T-cell (primary cell): ENCODE measurements at regions not wholly inside any gene's neighbourhood (a gene's known extent, or its start where the extent isn't known, plus 50 kb on each side); places are given as distances from the start of the nearest gene placed in this dataset.

Source experiments
- ATAC-seq, 4 experiments: fragments of 200-7000 bp in 3 of 4; fragments of 150-1000 bp in 1 of 4; cut with Tn5 transposase; replicated peaks in 1 of 4; 1 replicate in 3 of 4; 2 replicates in 1 of 4; pipeline ENCODE4 v1.10.0; 2021; ENCODE audit warnings: moderate library complexity in 3 of 4, mild to moderate bottlenecking in 2 of 4, moderate number of reproducible peaks in 1 of 4
- CTCF ChIA-PET, 2 donors: fragments of 300-600 bp; sonication (Branson Sonifier 250); formaldehyde crosslinking; loops; one replicate each; lab custom pipeline; 2022; ENCODE audit warnings: antibody characterized with exemption in 2 of 2; lab: Charles Lee
- POLR2A ChIA-PET, 2 donors: fragments of 300-600 bp; sonication (Branson Sonifier 250); formaldehyde crosslinking; loops; one replicate each; lab custom pipeline; 2022; ENCODE audit warnings: antibody characterized with exemption in 2 of 2; lab: Charles Lee
- DNase-seq, 35 experiments: peaks; one replicate each; pipeline versions ENCODE4 v3.0.0 to v3.0.0-alpha.2; 2013 to 2023
- H3K27ac ChIP-seq: one replicate; pipeline ENCODE4 v1.5.1; 2013; ENCODE audit warnings: low read length
- H3K27me3 ChIP-seq, 2 experiments: replicated peaks in 1 of 2; 1 replicate in 1 of 2; 2 replicates in 1 of 2; pipeline versions ENCODE4 v1.6.1 to v1.7.0; 2013; ENCODE audit warnings: low read length in 1 of 2, mixed read lengths in 1 of 2; ENCODE audit not compliant: control insufficient read depth in 2 of 2, insufficient read depth in 2 of 2; ENCODE audit errors: extremely low read depth in 1 of 2
- H3K36me3 ChIP-seq, 2 donors: 1 replicate in 1 of 2; 2 replicates in 1 of 2; pipeline versions ENCODE4 v1.6.1 to v1.7.0; 2013; ENCODE audit warnings: low read length in 1 of 2; ENCODE audit not compliant: control insufficient read depth in 2 of 2, insufficient read depth in 1 of 2; ENCODE audit errors: extremely low read depth in 1 of 2
- H3K4me1 ChIP-seq, 2 experiments: 1 replicate in 1 of 2; 2 replicates in 1 of 2; pipeline versions ENCODE4 v1.6.1 to v1.7.0; 2013; ENCODE audit warnings: low read length in 2 of 2, mixed read lengths in 1 of 2; ENCODE audit not compliant: insufficient read depth in 2 of 2, control insufficient read depth in 1 of 2; ENCODE audit errors: extremely low read depth in 1 of 2
- H3K4me3 ChIP-seq, 2 donors: 1 replicate in 1 of 2; 2 replicates in 1 of 2; pipeline versions ENCODE4 v1.5.1 to v1.7.0; 2013; ENCODE audit warnings: mild to moderate bottlenecking in 2 of 2, low read length in 1 of 2, moderate library complexity in 1 of 2; ENCODE audit not compliant: control insufficient read depth in 1 of 2; ENCODE audit errors: extremely low read depth in 1 of 2
- H3K9me3 ChIP-seq: 2 replicates; pipeline ENCODE4 v1.7.0; 2013
- H3K27ac Mint-ChIP-seq, 2 donors: one replicate each; pipeline ENCODE4 v1.8.0; 2020 to 2021; ENCODE audit warnings: mild to moderate bottlenecking in 2 of 2, mixed read lengths in 2 of 2
- H3K27me3 Mint-ChIP-seq, 2 donors: one replicate each; pipeline ENCODE4 v1.8.0; 2021 to 2022; ENCODE audit warnings: mixed read lengths in 2 of 2
- H3K36me3 Mint-ChIP-seq: one replicate; pipeline ENCODE4 v1.8.0; 2021; ENCODE audit warnings: mixed read lengths
- H3K4me1 Mint-ChIP-seq, 3 donors: one replicate each; pipeline ENCODE4 v1.8.0; 2020 to 2022; ENCODE audit warnings: mixed read lengths in 3 of 3, mild to moderate bottlenecking in 1 of 3
- H3K4me3 Mint-ChIP-seq, 3 donors: one replicate each; pipeline ENCODE4 v1.8.0; 2020 to 2022; ENCODE audit warnings: mild to moderate bottlenecking in 3 of 3, mixed read lengths in 3 of 3, moderate library complexity in 3 of 3
- H3K9me3 Mint-ChIP-seq, 3 donors: one replicate each; pipeline ENCODE4 v1.8.0; 2020 to 2022; ENCODE audit warnings: mixed read lengths in 3 of 3
- WGBS: methylation state at CpG from one replicate; pipeline ENCODE4 v1.1.5; 2013; ENCODE audit warnings: missing lambda C conversion rate; ENCODE audit not compliant: insufficient coverage; 5-methylcytosine and 5-hydroxymethylcytosine counted together

DNA sequence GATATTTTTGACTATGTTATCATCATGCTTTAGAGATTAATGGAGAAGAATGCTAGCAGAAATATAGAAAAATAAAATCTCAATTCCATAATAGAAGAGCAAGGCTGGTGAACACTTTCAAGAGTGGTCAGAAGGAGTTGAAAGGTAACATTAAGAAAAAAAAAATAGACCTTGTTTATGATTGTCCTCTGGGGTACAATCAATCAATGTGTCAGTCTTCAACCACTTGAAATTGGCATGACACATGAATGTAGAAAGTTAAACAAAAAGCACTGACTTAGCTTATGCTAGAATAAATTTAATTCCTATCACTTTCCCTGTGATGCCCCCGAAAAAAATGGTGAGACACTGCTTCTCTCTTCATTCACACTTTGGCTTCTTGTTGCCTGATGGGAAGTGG is 750.3 kb upstream of the ADGRL2 start:
- H3K27ac ChIP-seq: no peak overlapping the region
- H3K27me3 ChIP-seq: no peaks in the 10 kb centered on the region
- no peaks in the 10 kb centered on the region for H3K9me3 ChIP-seq
- ATAC-seq (no peak), DNase-seq (no peak)
- H3K27me3 Mint-ChIP-seq: no peaks in the 10 kb centered on the region
- H3K4me1 Mint-ChIP-seq: no peaks in the 10 kb centered on the region
- no peaks in the 10 kb centered on the region for H3K36me3 ChIP-seq
- H3K4me3 ChIP-seq: no peak overlapping the region
- no peaks in the 10 kb centered on the region for H3K36me3 Mint-ChIP-seq
- WGBS: no CpG with 5 or more reads among the region's 1 CpG
- no peak overlapping the region for H3K27ac Mint-ChIP-seq
- peaks cover 4 to 6% (median 5%) of the 10 kb centered on the region in 3 donors for H3K9me3 Mint-ChIP-seq
- no peaks in the 10 kb centered on the region for H3K4me1 ChIP-seq
- CTCF ChIA-PET: no interaction called here
- H3K4me3 Mint-ChIP-seq: no peak overlapping the region
- POLR2A ChIA-PET: no interaction called here

GRCh38 chr1:81044708-81045107 is 756.0 kb upstream of the ADGRL2 start:
- Histone ChIP-seq H3K4me1 (no peaks in the 10 kb centered on the region), H3K36me3 (no peaks in the 10 kb centered on the region), H3K4me3 (no peak overlapping the region), H3K27me3 (no peaks in the 10 kb centered on the region), H3K9me3 (no peaks in the 10 kb centered on the region), H3K27ac (no peak overlapping the region)
- ATAC-seq: no peak
- ChIA-PET CTCF (no interaction called here), POLR2A (no interaction called here)
- Mint-ChIP-seq H3K27me3 (no peaks in the 10 kb centered on the region), H3K4me3 (no peak overlapping the region), H3K27ac (no peak overlapping the region), H3K9me3 (peaks cover 5 to 8% (median 6%) of the 10 kb centered on the region in 3 donors), H3K36me3 (no peaks in the 10 kb centered on the region), H3K4me1 (no peaks in the 10 kb centered on the region)
- WGBS: 75% methylated on average over 1 of the region's 2 CpGs
- DNase-seq: no peak

GRCh38 chr1:81042225-81042624 is 758.5 kb upstream of the ADGRL2 start:
- DNase-seq (no peak), ATAC-seq (no peak)
- Histone ChIP-seq H3K36me3 (no peaks in the 10 kb centered on the region), H3K4me1 (no peaks in the 10 kb centered on the region), H3K27me3 (no peaks in the 10 kb centered on the region), H3K9me3 (no peaks in the 10 kb centered on the region), H3K27ac (no peak overlapping the region), H3K4me3 (no peak overlapping the region)
- Mint-ChIP-seq H3K27ac (no peak overlapping the region), H3K9me3 (peaks cover 4 to 7% (median 5%) of the 10 kb centered on the region in 3 donors), H3K27me3 (no peaks in the 10 kb centered on the region), H3K4me3 (no peak overlapping the region), H3K4me1 (no peaks in the 10 kb centered on the region), H3K36me3 (no peaks in the 10 kb centered on the region)
- no CpG with 5 or more reads among the region's 1 CpG for WGBS
- ChIA-PET POLR2A (no interaction called here), CTCF (interaction anchor here in 1 of 2 donors (0.5 kb wide), 1 partner anchor 192 kb away, joined by 3 read pairs; no protein-coding TSS in a partner anchor)

GRCh38 chr1:81034291-81034690 is 766.4 kb upstream of the ADGRL2 start:
- Histone ChIP-seq H3K9me3 (no peaks in the 10 kb centered on the region), H3K27me3 (no peaks in the 10 kb centered on the region), H3K4me3 (no peak overlapping the region), H3K36me3 (no peaks in the 10 kb centered on the region), H3K4me1 (no peaks in the 10 kb centered on the region), H3K27ac (no peak overlapping the region)
- H3K4me1 Mint-ChIP-seq: no peaks in the 10 kb centered on the region
- no peaks in the 10 kb centered on the region for H3K27me3 Mint-ChIP-seq
- H3K9me3 Mint-ChIP-seq: peaks cover 4 to 16% (median 13%) of the 10 kb centered on the region in 3 donors
- no peak for ATAC-seq
- H3K36me3 Mint-ChIP-seq: no peaks in the 10 kb centered on the region
- ChIA-PET POLR2A (no interaction called here), CTCF (no interaction called here)
- H3K27ac Mint-ChIP-seq: no peak overlapping the region
- no peak overlapping the region for H3K4me3 Mint-ChIP-seq
- no peak for DNase-seq
- WGBS: 86% methylated on average over 1 of the region's 1 CpG

- H3K36me3 ChIP-seq: no peaks in the 10 kb centered on the region
- Mint-ChIP-seq H3K4me1 (no peaks in the 10 kb centered on the region), H3K36me3 (no peaks in the 10 kb centered on the region), H3K27me3 (no peaks in the 10 kb centered on the region), H3K27ac (no peak overlapping the region), H3K4me3 (no peak overlapping the region), H3K9me3 (peaks cover 4 to 13% (median 8%) of the 10 kb centered on the region in 3 donors)
- CTCF ChIA-PET: no interaction called here
- no peak overlapping the region for H3K27ac ChIP-seq
- WGBS: 80% methylated on average over 2 of the region's 5 CpGs
- ATAC-seq (no peak), DNase-seq (no peak)
- no peak overlapping the region for H3K4me3 ChIP-seq
- H3K27me3 ChIP-seq: no peaks in the 10 kb centered on the region
- POLR2A ChIA-PET: no interaction called here
- H3K9me3 ChIP-seq: no peaks in the 10 kb centered on the region
- no peaks in the 10 kb centered on the region for H3K4me1 ChIP-seq
Observed at GRCh38 chr1:81032973-81033425, 767.7 kb upstream of the ADGRL2 start.

DNA sequence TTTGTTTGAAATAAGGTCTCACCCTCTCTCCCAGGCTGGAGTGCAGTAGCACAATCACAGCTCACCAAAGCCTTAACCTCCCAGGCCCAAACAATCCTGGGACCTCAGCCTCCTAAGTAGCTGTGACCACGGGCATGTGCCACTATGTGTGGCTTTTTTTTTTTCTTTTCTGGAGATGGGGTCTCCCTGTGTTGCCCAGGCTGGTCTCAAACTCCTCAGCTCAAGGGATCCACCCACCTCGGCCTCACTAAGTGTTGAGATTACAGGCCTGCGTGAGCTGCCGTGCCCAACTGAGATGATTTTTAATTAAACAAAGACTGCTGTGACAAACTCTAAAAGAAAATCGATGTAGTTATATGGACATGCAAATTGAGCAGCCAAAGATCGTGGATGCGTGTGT is 768.4 kb upstream of the ADGRL2 start:
- Histone ChIP-seq H3K4me3 (no peak overlapping the region), H3K27me3 (no peaks in the 10 kb centered on the region), H3K36me3 (no peaks in the 10 kb centered on the region), H3K4me1 (no peaks in the 10 kb centered on the region), H3K27ac (no peak overlapping the region), H3K9me3 (no peaks in the 10 kb centered on the region)
- peaks cover 4 to 13% (median 8%) of the 10 kb centered on the region in 3 donors for H3K9me3 Mint-ChIP-seq
- no peaks in the 10 kb centered on the region for H3K4me1 Mint-ChIP-seq
- DNase-seq (no peak), ATAC-seq (no peak)
- WGBS: 94% methylated on average over 3 of the region's 7 CpGs
- H3K36me3 Mint-ChIP-seq: no peaks in the 10 kb centered on the region
- ChIA-PET POLR2A (no interaction called here), CTCF (no interaction called here)
- no peaks in the 10 kb centered on the region for H3K27me3 Mint-ChIP-seq
- H3K4me3 Mint-ChIP-seq: no peak overlapping the region
- H3K27ac Mint-ChIP-seq: no peak overlapping the region

- H3K4me1 ChIP-seq: no peaks in the 10 kb centered on the region
- POLR2A ChIA-PET: no interaction called here
- ATAC-seq: no peak
- CTCF ChIA-PET: no interaction called here
- no peak overlapping the region for H3K4me3 Mint-ChIP-seq
- WGBS: no CpG with 5 or more reads among the region's 3 CpGs
- no peaks in the 10 kb centered on the region for H3K27me3 ChIP-seq
- no peaks in the 10 kb centered on the region for H3K36me3 Mint-ChIP-seq
- H3K27ac ChIP-seq: no peak overlapping the region
- peaks cover 4 to 18% (median 9%) of the 10 kb centered on the region in 3 donors for H3K9me3 Mint-ChIP-seq
- H3K27me3 Mint-ChIP-seq: no peaks in the 10 kb centered on the region
- no peak overlapping the region for H3K4me3 ChIP-seq
- DNase-seq: no peak
- no peaks in the 10 kb centered on the region for H3K9me3 ChIP-seq
- no peaks in the 10 kb centered on the region for H3K36me3 ChIP-seq
- no peak overlapping the region for H3K27ac Mint-ChIP-seq
- no peaks in the 10 kb centered on the region for H3K4me1 Mint-ChIP-seq
Observed at GRCh38 chr1:81030441-81030840, 770.3 kb upstream of the ADGRL2 start.
